ENCODE measurements at regions not wholly inside any gene's neighbourhood (a gene's known extent, or its start where the extent isn't known, plus 50 kb on each side); places are given as distances from the start of the nearest gene placed in this dataset.

DNA sequence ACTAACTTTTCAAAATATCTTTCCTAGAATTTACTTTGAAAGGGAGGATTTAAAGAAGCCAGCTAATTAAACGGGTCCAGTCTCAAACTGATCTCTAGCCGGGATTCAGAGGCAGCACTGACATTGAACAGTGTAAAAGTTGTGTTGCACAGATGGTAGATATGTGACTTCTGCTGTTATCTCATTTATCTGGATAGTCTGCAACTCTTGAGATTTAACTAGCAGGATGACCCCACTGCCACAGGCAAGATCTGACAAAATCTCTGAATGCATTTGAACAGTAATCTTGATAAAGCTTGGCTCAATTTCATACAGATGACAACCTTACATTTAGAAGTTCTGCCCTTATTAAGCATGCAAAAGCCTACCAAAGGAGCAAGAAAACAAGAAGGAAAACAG, 138.0 kb upstream of the CPNE8 start:
- no peak for DNase-seq

DNA sequence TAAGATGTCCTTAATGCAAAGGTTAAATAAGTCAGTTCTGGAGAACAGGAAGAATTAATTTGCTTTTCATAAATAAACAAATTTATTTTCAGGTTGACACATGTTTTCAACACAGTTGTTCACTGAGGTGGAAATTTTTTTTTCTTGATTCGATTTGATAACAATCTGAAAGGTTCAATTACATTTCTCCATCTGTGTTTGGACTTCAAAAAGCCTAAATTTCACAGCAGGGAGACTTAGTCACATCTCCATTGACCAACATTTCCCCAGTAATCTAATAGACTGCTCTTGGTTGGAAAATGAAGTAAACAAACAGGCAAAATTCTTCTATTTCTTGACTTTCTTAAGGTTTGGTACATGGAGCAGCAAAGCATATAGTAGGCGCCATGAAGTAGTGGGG, 134.9 kb upstream of the CPNE8 start:
- DNase-seq = no peak

GRCh38 chr12:39037115-39037514, 131.7 kb upstream of the CPNE8 start:
- DNase-seq = no peak

- DNase-seq = no peak
Measured at GRCh38 chr12:39036105-39036504, 130.7 kb upstream of the CPNE8 start.

DNA sequence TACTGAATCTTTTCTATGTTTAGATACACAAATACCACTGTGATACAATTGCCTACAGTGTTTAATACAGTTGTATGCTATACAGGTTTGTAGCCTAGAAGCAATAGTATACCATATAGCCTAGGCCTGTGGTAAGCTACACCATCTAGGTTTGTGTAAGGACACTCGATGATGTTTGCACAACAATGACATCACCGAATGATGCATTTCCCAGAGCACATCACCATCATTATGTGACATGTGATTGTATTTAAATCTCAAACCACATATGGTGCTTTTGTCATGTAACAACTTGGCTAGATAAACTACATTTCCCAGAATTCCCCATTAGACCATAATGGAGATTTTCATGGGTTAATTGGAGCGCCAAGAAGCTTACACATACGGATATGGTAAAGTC, 128.4 kb upstream of the CPNE8 start:
- no peak for DNase-seq

DNA sequence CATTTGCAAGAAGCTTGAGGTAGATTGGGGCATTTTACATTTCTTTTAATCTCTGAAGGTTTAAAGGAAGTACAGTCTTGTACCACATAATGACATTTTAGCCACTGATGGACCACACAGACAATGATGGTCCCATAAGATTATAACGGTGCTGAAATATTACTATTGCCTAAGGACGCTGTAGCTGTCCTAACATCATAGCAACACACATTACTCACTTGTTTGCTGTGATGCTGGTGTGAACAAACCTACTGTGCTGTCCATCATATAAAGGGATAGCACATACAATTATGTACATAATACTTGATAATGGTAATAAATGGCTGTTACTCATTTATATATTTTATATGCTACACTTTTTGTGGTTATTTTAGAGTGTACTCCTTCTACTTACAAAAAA, 127.1 kb upstream of the CPNE8 start:
- no peak for DNase-seq

- no peak for DNase-seq
Measured at GRCh38 chr12:39032034-39032433, 126.6 kb upstream of the CPNE8 start.

DNA sequence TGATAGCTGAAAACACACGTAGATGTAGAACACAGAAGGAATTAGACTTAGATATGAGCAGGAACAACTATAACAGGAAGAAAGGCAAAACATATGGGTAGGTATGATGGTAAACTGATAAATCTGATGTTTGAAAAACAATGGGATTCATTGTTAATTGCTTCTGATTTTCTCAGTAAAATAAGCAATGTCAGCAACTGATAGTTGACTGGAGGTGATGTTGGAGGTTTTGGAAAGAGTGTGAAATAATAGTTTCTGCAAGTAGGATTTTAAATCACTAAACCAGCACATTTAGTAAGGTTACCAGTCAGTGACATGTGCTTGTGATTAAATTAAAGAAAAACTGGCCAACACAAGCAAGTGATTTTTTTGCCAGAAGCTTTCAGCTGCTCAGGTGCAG, 123.0 kb upstream of the CPNE8 start:
- DNase-seq = no peak

GRCh38 chr12:39012870-39013269, 107.5 kb upstream of the CPNE8 start:
- DNase-seq = no peak

- no peak for DNase-seq
Measured at GRCh38 chr12:39011166-39011565, 105.8 kb upstream of the CPNE8 start.

- DNase-seq = no peak
Measured at GRCh38 chr12:39010406-39010805, 105.0 kb upstream of the CPNE8 start.

GRCh38 chr12:39007619-39008018, 102.2 kb upstream of the CPNE8 start:
- no peak for DNase-seq

DNA sequence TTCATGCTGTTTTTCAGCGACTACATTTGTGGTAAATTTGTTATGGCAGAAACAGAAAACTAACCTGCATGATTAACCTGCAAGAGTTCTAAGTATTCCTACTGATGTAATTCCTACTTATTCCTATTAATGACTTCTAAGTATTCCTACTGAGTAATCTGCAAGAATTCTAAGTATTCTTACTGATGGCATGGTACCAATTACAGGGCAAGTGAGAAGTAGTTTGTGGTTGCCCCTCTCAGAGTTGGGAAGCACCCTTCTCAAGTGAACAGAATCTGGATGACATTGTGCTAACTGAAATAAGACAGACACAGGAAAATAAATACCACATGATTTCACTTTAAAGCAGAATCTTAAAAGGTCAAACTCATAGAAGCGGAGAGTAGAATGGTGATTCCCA, 100.9 kb upstream of the CPNE8 start:
- no peak for DNase-seq

DNA sequence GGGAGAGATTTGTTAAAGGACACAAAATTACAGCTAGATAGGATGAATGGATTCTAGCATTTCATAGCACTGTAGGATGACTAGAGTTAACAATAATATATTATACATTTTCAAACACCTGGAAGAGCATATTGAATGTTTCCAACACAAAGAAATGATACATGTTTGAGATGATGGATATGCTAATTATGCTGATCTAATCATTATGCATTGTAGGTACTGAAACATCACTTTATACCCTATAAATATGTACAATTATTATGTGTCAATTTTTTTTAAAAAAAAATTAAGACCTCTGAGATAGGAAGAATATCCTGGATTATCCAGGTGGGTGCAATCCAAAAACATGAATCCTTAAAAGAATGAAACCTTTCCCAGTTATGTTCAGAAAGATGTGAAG, 100.3 kb upstream of the CPNE8 start:
- no peak for DNase-seq

- DNase-seq = no peak
Measured at GRCh38 chr12:39003541-39004155, 98.3 kb upstream of the CPNE8 start.

DNA sequence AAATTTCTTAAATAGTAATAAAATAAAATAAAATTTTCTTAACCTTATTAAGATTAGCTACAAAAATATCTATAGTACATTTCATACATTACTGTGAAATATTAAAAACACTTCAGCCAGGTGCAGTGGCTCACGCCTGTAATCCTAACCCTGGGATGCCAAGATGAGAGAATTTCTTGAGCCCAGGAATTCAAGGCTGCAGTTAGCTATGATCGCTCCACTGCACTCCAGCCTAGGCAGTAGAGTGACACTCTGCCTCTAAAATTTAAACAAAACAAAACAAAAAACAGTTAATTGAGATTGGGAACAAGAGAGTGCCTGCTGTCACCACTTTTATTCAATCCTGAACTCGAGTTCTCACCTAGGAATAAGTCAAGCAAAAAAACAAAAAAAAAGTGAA, 95.0 kb upstream of the CPNE8 start:
- no peak for DNase-seq

DNA sequence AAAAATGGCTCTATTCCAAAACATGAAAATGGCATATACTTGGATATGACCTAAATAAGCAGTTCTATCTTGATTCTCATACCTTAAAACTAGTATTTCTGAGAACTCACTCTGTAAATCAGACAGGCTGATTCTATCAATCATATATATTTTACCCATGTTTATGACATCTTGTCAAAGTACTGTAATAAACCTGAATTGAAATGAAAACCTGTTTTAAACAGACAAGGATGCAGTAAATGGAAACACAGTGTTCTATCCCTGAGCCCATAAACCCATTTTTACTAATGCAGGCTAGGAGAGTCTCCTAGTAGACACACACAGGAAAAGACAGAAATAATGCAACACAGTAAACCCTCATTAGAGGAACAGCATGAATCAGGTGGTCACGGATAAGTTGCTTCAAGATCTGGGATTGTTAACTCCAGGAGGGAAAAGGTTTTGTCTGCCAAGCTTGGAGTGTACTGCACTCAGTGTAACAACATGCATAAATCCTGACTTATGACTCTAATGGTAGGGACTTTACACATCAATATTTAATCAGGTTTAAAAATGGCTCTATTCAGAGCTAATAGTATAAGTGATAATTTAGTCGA, 93.6 kb upstream of the CPNE8 start:
- DNase-seq = no peak

DNA sequence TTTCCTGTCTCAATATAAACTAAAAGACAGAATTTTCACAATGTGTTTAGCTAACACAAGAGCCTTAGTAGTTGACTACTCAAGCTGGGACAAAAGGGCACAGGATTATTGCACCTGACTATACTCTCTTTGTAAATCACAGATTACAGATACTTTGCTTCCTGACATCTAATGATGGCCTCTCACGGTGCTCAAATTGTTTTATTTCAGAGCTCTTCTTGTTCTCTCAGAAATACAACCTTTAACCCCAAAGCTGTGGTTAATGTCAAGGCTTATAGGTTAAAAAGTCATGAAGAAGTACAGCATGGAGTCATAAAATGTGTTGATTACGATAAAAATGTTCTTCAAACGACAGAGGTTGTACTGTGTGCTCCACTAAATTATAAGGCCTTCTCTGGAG, 89.9 kb upstream of the CPNE8 start:
- no peak for DNase-seq

DNA sequence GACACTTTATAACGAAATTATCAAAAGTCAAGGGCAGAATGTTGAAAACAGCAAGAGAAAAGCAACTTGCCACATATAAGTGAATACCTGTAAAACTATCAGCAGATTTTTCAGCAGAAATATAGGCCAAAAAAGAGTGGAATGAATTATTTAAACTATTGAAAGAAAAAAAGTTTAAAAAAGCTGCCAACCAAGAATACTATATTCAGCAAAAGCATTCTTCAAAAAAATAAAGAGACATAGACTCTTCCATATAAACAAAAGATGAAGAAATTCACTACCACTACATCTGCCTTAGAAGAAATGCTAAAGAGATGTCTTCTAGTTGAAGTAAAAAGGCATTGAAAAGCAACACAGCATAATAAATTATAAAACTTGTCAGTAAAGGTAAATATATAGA, 80.6 kb upstream of the CPNE8 start:
- no peak for DNase-seq

DNA sequence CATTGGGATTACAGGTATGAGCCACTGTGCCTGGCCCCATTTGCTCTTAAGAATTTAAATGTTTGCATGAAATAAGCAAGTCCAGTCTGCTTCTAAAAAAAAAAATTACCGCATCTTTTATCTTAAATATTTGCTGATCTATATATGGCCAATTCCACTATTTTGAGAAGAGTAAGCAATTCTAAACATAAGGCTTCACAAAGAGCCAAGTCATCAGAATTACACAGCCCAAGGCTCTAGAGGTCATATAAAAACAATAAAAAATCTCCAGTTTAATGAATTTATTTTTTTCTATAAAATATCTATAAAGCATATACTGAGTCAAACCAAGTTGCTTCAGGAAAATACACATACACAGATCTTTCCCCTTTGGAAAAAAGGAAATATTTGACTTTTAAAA, 79.0 kb upstream of the CPNE8 start:
- no peak for DNase-seq

- DNase-seq = no peak
Measured at GRCh38 chr12:38983117-38983571, 77.8 kb upstream of the CPNE8 start.

GRCh38 chr12:38977132-38977531, 71.7 kb upstream of the CPNE8 start:
- no peak for DNase-seq

GRCh38 chr12:38969706-38970105, 64.3 kb upstream of the CPNE8 start:
- no peak for DNase-seq

GRCh38 chr12:38961683-38962082, 56.3 kb upstream of the CPNE8 start:
- no peak for DNase-seq

GRCh38 chr12:38961012-38961411, 55.6 kb upstream of the CPNE8 start:
- no peak for DNase-seq

Data from right kidney (tissue), 1 donor.